ENCODE measurements at regions not wholly inside any gene's neighbourhood (a gene's known extent, or its start where the extent isn't known, plus 50 kb on each side); places are given as distances from the start of the nearest gene placed in this dataset.

DNA sequence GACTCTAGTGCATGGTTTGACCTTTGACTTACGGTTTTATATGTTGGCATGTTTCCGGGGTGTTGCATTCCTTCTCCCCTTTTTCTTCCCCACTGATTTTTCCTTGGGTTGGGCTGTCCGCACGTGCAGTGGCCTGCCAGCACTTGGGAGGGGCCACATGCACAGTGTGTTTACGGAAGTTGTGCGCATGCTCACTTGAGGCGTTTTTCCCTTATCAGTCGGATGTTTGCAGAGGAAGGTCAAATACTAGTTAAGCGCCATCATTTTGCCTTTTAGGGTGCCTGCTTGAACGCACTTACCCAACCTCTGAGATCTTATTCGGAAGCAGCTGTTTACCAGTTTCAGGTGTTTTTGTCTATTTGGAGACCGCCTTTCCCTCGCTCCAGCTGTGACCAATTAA lies 653.9 kb upstream of the AADAT start:
- CTCF ChIA-PET (ENCODE audit: partially characterized antibody): no interaction called here
- POLR2A ChIA-PET (ENCODE audit: partially characterized antibody): no interaction called here

More for the DNA sequence above, 653.9 kb upstream of the AADAT start:
- H3K18ac ChIP-seq (ENCODE audit: extremely low read depth, low read length): no peak overlapping the region
- no peak overlapping the region for H2AFZ ChIP-seq (ENCODE audit: low read length)
- H2BK5ac ChIP-seq (ENCODE audit: low read depth, low read length): no peak overlapping the region
- no peak overlapping the region for H4K5ac ChIP-seq (ENCODE audit: insufficient read length, low read depth, low read length)
- H3K79me2 ChIP-seq (ENCODE audit: control insufficient read depth in 1 of 2, insufficient read depth in 2 of 2, low read length in 2 of 2): no peaks in the 10 kb centered on the region
- no peak for FAIRE-seq
- no peaks in the 10 kb centered on the region for H3K36me3 ChIP-seq (ENCODE audit: control insufficient read depth in 2 of 4, insufficient read depth in 4 of 4, low read length in 3 of 4)
- no peak overlapping the region for H4K91ac ChIP-seq (replicated peaks; ENCODE audit: insufficient read length, low read length)
- 92% methylated on average over 13 of the region's 13 CpGs; no CpG with 5 or more reads in 1 of the 2 experiments for WGBS, 2 experiments (ENCODE audit: extremely low coverage in 1 of 2, insufficient coverage in 1 of 2, insufficient read length in 1 of 2, insufficient replicate concordance in 2 of 2, low coverage in 1 of 2, low lambda C conversion rate in 2 of 2, missing lambda C conversion rate in 1 of 2)
- H3K14ac ChIP-seq (ENCODE audit: insufficient read length): no peak overlapping the region
- H4K20me1 ChIP-seq (replicated peaks in 1 of 2; ENCODE audit: control insufficient read depth in 1 of 2, insufficient read depth in 2 of 2, low read length in 2 of 2): no peaks in the 10 kb centered on the region
- H2BK15ac ChIP-seq (ENCODE audit: low read length): no peak overlapping the region
- no peak overlapping the region for H2BK20ac ChIP-seq (ENCODE audit: low read length)
- no peak overlapping the region for H3K4ac ChIP-seq (replicated peaks; ENCODE audit: insufficient read length, low read depth, low read length)
- H3K27me3 ChIP-seq (replicated peaks in 1 of 4; ENCODE audit: control insufficient read depth in 3 of 4, extremely low read depth in 1 of 4, insufficient read depth in 3 of 4, low read length in 3 of 4): no peaks in the 10 kb centered on the region
- no peak overlapping the region for H3K4me3 ChIP-seq (ENCODE audit: extremely low read depth in 1 of 4, insufficient read depth in 2 of 4, low read depth in 3 of 4, low read length in 4 of 4)
- H4K8ac ChIP-seq (ENCODE audit: extremely low read depth, insufficient read depth, low read length): no peak overlapping the region; the same call in 1 of the 2 replicates
- H3K23me2 ChIP-seq (ENCODE audit: low read depth, low read length): no peaks in the 10 kb centered on the region
- peaks cover 0 to 6% (median 1%) of the 10 kb centered on the region in 4 experiments; a peak in 2 of 7 replicates for H3K4me1 ChIP-seq (replicated peaks in 1 of 4; ENCODE audit: control insufficient read depth in 3 of 4, insufficient read depth in 4 of 4, low read length in 3 of 4)
- no peaks in the 10 kb centered on the region for H3K79me1 ChIP-seq (ENCODE audit: low read depth, low read length)
- 0 out of 2 replicates have a peak overlapping the region, but pooled peaks have one; percentile 23 for H2BK12ac ChIP-seq (ENCODE audit: low read depth, low read length)
- H2AK5ac ChIP-seq (ENCODE audit: low read depth, low read length): no peak overlapping the region
- H3K23ac ChIP-seq (ENCODE audit: insufficient read length): no peak overlapping the region
- no peak overlapping the region for H3K4me2 ChIP-seq (ENCODE audit: insufficient read depth in 1 of 2, low read depth in 2 of 2, low read length in 2 of 2)
- H3K56ac ChIP-seq (replicated peaks; ENCODE audit: insufficient read length, low read depth, low read length): no peak overlapping the region
- no peak for DNase-seq (ENCODE audit: low read depth in 1 of 2, low spot score in 2 of 2)
- H2BK120ac ChIP-seq (replicated peaks; ENCODE audit: low read depth, low read length): no peak overlapping the region
- no peak overlapping the region for H3K9ac ChIP-seq (replicated peaks in 1 of 4; ENCODE audit: extremely low read depth in 1 of 4, low read depth in 3 of 4, low read length in 3 of 4)
- H3K9me3 ChIP-seq (ENCODE audit: insufficient read depth in 2 of 2, low read depth in 1 of 2, low read length in 1 of 2): no peaks in the 10 kb centered on the region
- TF ChIP-seq NRF1 (IDR thresholded peaks at IDR 0.05; ENCODE audit: low read depth, low read length): no peak
- no peak for TF ChIP-seq SP2 (IDR thresholded peaks at IDR 0.05; ENCODE audit: low read length)
- no peak for TF ChIP-seq SP4 (IDR thresholded peaks at IDR 0.05; ENCODE audit: low read length)
- no peak for TF ChIP-seq GTF2F1 (IDR thresholded peaks at IDR 0.05; ENCODE audit: borderline replicate concordance, low read depth, low read length)
- H3K27ac ChIP-seq (ENCODE audit: low read depth, low read length): no peak overlapping the region
